Hepatocyte (in vitro differentiated cells): ENCODE measurements at regions not wholly inside any gene's neighbourhood (a gene's known extent, or its start where the extent isn't known, plus 50 kb on each side); places are given as distances from the start of the nearest gene placed in this dataset.

Source experiments
- DNase-seq: peaks from one replicate; pipeline ENCODE4 v3.0.0-alpha.2; 2016; ENCODE audit warnings: low spot score
- H2AFZ ChIP-seq: fragments of 200-600 bp; sonication (generic); 2 replicates; pipeline ENCODE4 v1.6.0; 2016; ENCODE audit warnings: antibody characterized with exemption, mild to moderate bottlenecking
- H3K27ac ChIP-seq: fragments of 200-600 bp; sonication (generic); 2 replicates; pipeline ENCODE4 v1.5.1; 2016; ENCODE audit warnings: mild to moderate bottlenecking
- H3K27me3 ChIP-seq: fragments of 200-600 bp; sonication (generic); 2 replicates; pipeline ENCODE4 v1.6.1; 2016
- H3K36me3 ChIP-seq: fragments of 200-600 bp; sonication (generic); replicated peaks from 2 replicates; pipeline ENCODE4 v1.5.1; 2016; ENCODE audit warnings: low read depth; ENCODE audit not compliant: insufficient read depth
- H3K4me1 ChIP-seq: fragments of 200-600 bp; sonication (generic); 2 replicates; pipeline ENCODE4 v1.5.1; 2016; ENCODE audit warnings: mild to moderate bottlenecking, moderate library complexity; ENCODE audit not compliant: insufficient read depth
- H3K4me2 ChIP-seq: fragments of 200-600 bp; sonication (generic); 2 replicates; pipeline ENCODE4 v1.6.0; 2016
- H3K4me3 ChIP-seq: fragments of 200-600 bp; sonication (generic); 2 replicates; pipeline ENCODE4 v1.5.1; 2016; ENCODE audit warnings: mild to moderate bottlenecking
- H3K79me2 ChIP-seq: fragments of 200-600 bp; sonication (generic); 2 replicates; pipeline ENCODE4 v1.6.0; 2017; ENCODE audit warnings: mild to moderate bottlenecking
- H3K9me2 ChIP-seq: fragments of 200-600 bp; sonication (generic); replicated peaks from 2 replicates; pipeline ENCODE4 v1.6.0; 2017; ENCODE audit warnings: mild to moderate bottlenecking; ENCODE audit not compliant: insufficient read depth
- H3K9me3 ChIP-seq: fragments of 200-600 bp; sonication (generic); 2 replicates; pipeline ENCODE4 v1.5.1; 2016; ENCODE audit warnings: low read depth, mild to moderate bottlenecking
- H4K20me1 ChIP-seq: fragments of 200-600 bp; sonication (generic); 2 replicates; pipeline ENCODE4 v1.6.0; 2016; ENCODE audit warnings: mild to moderate bottlenecking; ENCODE audit not compliant: insufficient read depth, poor library complexity, severe bottlenecking
- CTCF ChIP-seq: fragments of 200-600 bp; sonication (generic); IDR thresholded peaks from 2 replicates; pipeline ENCODE4 v1.5.1; 2016; ENCODE audit warnings: antibody characterized with exemption, mild to moderate bottlenecking; ENCODE audit not compliant: poor library complexity
- EZH2 ChIP-seq: fragments of 200-600 bp; sonication (generic); IDR thresholded peaks from 2 replicates; pipeline ENCODE4 v1.6.1; 2016; ENCODE audit warnings: antibody characterized with exemption, mild to moderate bottlenecking, borderline replicate concordance
- EZH2phosphoT487 ChIP-seq: fragments of 200-600 bp; sonication (generic); IDR thresholded peaks from one replicate; pipeline ENCODE4 v1.6.1; 2018; ENCODE audit warnings: antibody characterized with exemption, mild to moderate bottlenecking, low read depth, moderate library complexity; ENCODE audit not compliant: unreplicated experiment, severe bottlenecking
- WGBS: methylation state at CpG from one replicate; pipeline ENCODE4 v1.1.6; 2016; ENCODE audit warnings: low lambda C conversion rate; ENCODE audit errors: missing lambda C conversion rate; 5-methylcytosine and 5-hydroxymethylcytosine counted together

DNA sequence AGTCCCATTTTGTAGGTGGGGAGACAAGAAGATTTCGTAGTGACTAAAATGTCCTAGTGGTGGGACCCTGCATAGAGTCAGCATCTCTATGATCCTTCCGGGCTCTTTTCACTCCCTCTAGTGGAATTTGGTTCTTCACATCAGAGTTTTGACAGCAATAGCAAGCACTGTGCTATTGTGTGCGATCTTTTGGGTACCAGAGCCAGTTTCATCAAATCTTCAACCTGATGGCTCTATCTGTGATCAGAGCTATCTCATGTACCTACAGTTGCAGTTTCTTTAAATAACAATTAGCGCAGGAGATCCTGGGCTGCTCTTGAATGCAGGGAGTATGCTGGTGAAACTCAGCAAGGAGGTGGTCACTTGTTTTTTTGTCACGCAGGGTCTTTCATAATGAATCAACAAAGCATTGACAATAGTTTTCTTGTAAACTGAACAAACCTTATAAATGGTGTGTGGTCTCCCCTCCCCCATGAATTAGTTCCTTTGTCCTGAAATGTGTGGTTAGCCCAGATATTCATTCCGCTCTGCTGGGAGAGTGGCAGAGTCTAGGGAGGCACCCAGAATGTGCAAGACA, 257.2 kb upstream of the SOX2 start:
- Histone ChIP-seq H3K4me3 (no peak overlapping the region), H3K9me3 (no peaks in the 10 kb centered on the region), H3K36me3 (no peaks in the 10 kb centered on the region), H3K4me1 (no peaks in the 10 kb centered on the region), H4K20me1 (no peaks in the 10 kb centered on the region), H3K79me2 (no peaks in the 10 kb centered on the region), H3K27ac (no peak overlapping the region), H3K27me3 (no peaks in the 10 kb centered on the region), H3K9me2 (no peaks in the 10 kb centered on the region), H2AFZ (no peak overlapping the region), H3K4me2 (no peak overlapping the region)
- 83% methylated on average over 6 of the region's 6 CpGs for WGBS
- TF ChIP-seq CTCF = no peak
- TF ChIP-seq EZH2phosphoT487 = no peak
- no peak for TF ChIP-seq EZH2
- DNase-seq = no peak

GRCh38 chr3:181446741-181447140, 265.0 kb upstream of the SOX2 start:
- H3K36me3 ChIP-seq = no peaks in the 10 kb centered on the region
- no peaks in the 10 kb centered on the region for H3K79me2 ChIP-seq
- H3K9me3 ChIP-seq = no peaks in the 10 kb centered on the region
- no peaks in the 10 kb centered on the region for H3K9me2 ChIP-seq
- H3K27ac ChIP-seq = no peak overlapping the region
- TF ChIP-seq CTCF (no peak), EZH2phosphoT487 (no peak), EZH2 (no peak)
- no peaks in the 10 kb centered on the region for H3K27me3 ChIP-seq
- no peaks in the 10 kb centered on the region for H3K4me1 ChIP-seq
- H4K20me1 ChIP-seq = no peaks in the 10 kb centered on the region
- no peak overlapping the region for H3K4me2 ChIP-seq
- WGBS = 86% methylated on average over 2 of the region's 2 CpGs
- H2AFZ ChIP-seq = no peak overlapping the region
- H3K4me3 ChIP-seq = no peak overlapping the region
- DNase-seq = no peak

DNA sequence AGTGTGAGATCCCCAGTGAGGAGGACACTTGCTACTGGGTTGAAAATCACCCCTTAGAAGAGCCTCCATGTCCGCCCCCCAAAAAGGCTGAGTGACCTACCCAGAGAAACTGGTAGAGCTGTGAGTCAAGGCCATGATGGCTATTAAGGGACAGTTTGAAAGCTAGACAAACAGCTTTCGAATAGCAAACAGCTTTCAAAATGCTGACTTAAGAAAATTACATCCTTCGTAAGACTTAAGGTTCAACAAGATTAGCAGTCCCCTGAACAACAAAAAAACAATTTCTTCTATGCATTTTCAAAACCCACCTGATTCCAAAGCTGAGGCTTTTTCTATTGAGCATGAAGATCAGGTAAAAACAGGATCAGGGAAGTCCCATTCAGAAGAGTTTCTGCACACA, 269.7 kb upstream of the SOX2 start:
- no peak for DNase-seq
- no peak for TF ChIP-seq EZH2phosphoT487
- no peak for TF ChIP-seq CTCF
- TF ChIP-seq EZH2 = no peak
- Histone ChIP-seq H3K4me1 (no peaks in the 10 kb centered on the region), H3K27ac (no peak overlapping the region), H3K36me3 (no peaks in the 10 kb centered on the region), H3K27me3 (no peaks in the 10 kb centered on the region), H3K9me2 (no peaks in the 10 kb centered on the region), H3K4me2 (no peak overlapping the region), H3K79me2 (no peaks in the 10 kb centered on the region), H2AFZ (no peak overlapping the region), H3K9me3 (no peaks in the 10 kb centered on the region), H4K20me1 (no peaks in the 10 kb centered on the region), H3K4me3 (no peak overlapping the region)
- 78% methylated on average over 3 of the region's 3 CpGs for WGBS

DNA sequence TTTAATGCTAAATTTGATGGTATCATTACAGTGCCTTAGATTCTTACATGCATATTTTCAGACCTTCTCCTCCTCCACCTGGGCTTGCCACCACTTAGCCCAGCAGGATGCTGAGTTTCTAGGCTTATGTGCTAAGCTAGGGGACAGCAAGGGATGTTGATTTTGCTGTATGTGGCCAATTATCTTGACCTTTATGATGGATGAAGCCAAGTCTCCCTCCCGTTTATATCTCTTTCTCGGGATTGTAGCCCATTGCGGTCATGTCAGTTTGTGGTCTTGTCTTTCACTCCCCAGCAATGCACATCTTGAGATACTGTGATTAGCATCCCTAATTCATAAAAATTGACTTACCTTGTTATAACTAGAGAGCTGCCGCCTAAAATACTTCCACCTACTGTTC, 278.7 kb upstream of the SOX2 start:
- Histone ChIP-seq H4K20me1 (no peaks in the 10 kb centered on the region), H3K79me2 (no peaks in the 10 kb centered on the region), H3K27me3 (no peaks in the 10 kb centered on the region), H3K4me3 (no peak overlapping the region), H3K4me2 (no peak overlapping the region), H2AFZ (no peak overlapping the region), H3K27ac (no peak overlapping the region), H3K9me2 (no peaks in the 10 kb centered on the region), H3K4me1 (no peaks in the 10 kb centered on the region), H3K36me3 (no peaks in the 10 kb centered on the region), H3K9me3 (no peaks in the 10 kb centered on the region)
- DNase-seq = no peak
- TF ChIP-seq CTCF (no peak), EZH2 (no peak), EZH2phosphoT487 (no peak)
- 87% methylated on average over 4 of the region's 4 CpGs for WGBS
